Mammary epithelial cell (primary cell): ENCODE measurements at regions not wholly inside any gene's neighbourhood (a gene's known extent, or its start where the extent isn't known, plus 50 kb on each side); places are given as distances from the start of the nearest gene placed in this dataset.

ENCODE experiments used
- CTCF ChIP-seq, 2 donors: IDR thresholded peaks in 1 of 2; conservative IDR thresholded peaks in 1 of 2; 2 replicates each; pipeline ENCODE4 v1.5.1; 2011 to 2012; ENCODE audit warnings: inconsistent platforms in 2 of 2, low read length in 2 of 2, mild to moderate bottlenecking in 2 of 2, control low read depth in 1 of 2, low read depth in 1 of 2; ENCODE audit not compliant: insufficient read depth in 1 of 2; ENCODE audit errors: extremely low read depth in 1 of 2
- EZH2 ChIP-seq: IDR thresholded peaks from 2 replicates; pipeline ENCODE4 v1.6.1; 2012; ENCODE audit warnings: low read length, inconsistent platforms, borderline replicate concordance

- no peak for TF ChIP-seq CTCF (conservative IDR thresholded peaks at IDR 0.05 in 1 of 2, IDR thresholded peaks at IDR 0.05 in 1 of 2; ENCODE audit: extremely low read depth in 1 of 2, insufficient read depth in 1 of 2, low read depth in 1 of 2, low read length in 2 of 2)
- no peak for TF ChIP-seq EZH2
These were observed 300.4 kb upstream of the FANCL start for GRCh38 chr2:58541511-58541910.
